Peyer's patch (tissue), 4 donors: ENCODE measurements at regions not wholly inside any gene's neighbourhood (a gene's known extent, or its start where the extent isn't known, plus 50 kb on each side); places are given as distances from the start of the nearest gene placed in this dataset.

Experiments
- DNase-seq, 3 donors: peaks; one replicate each; pipeline ENCODE4 v3.0.0-alpha.2; 2017 to 2019
- H3K27ac ChIP-seq, 4 donors: fragments of 200-600 bp; sonication (generic); one replicate each; pipeline ENCODE4 v1.5.1; 2016 to 2019
- H3K27me3 ChIP-seq, 2 donors: fragments of 200-600 bp; sonication (generic); one replicate each; pipeline ENCODE4 v1.5.1; 2019
- H3K36me3 ChIP-seq, 3 donors: fragments of 200-600 bp; sonication (generic); one replicate each; pipeline ENCODE4 v1.5.1; 2016 to 2019
- H3K4me1 ChIP-seq, 4 donors: fragments of 200-600 bp; sonication (generic); one replicate each; pipeline ENCODE4 v1.5.1; 2016 to 2019
- H3K4me3 ChIP-seq, 4 donors: fragments of 200-600 bp; sonication (generic); 1 replicate in 3 of 4; 2 replicates in 1 of 4; pipeline ENCODE4 v1.5.1; 2016 to 2019; ENCODE audit warnings: mild to moderate bottlenecking in 1 of 4
- H3K9me3 ChIP-seq, 4 donors: fragments of 200-600 bp; sonication (generic); one replicate each; pipeline ENCODE4 v1.5.1; 2016 to 2019; ENCODE audit warnings: mild to moderate bottlenecking in 1 of 4
- POLR2A ChIP-seq, 2 donors: fragments of 450-650 bp; IDR thresholded peaks; one replicate each; pipeline ENCODE4 v1.5.1; 2017; ENCODE audit warnings: antibody characterized with exemption in 2 of 2, mild to moderate bottlenecking in 2 of 2, moderate library complexity in 2 of 2
- TF ChIP-seq, protein P1 (sequence below), 6 experiments: fragments of 450-650 bp in 4 of 6; fragments of 200-600 bp in 2 of 6; sonication (generic) in 1 of 6; IDR thresholded peaks; one replicate each; pipeline ENCODE4 v1.5.1; 2017 to 2019; ENCODE audit warnings: antibody characterized with exemption in 6 of 6, mild to moderate bottlenecking in 3 of 6, moderate library complexity in 1 of 6

DNA sequence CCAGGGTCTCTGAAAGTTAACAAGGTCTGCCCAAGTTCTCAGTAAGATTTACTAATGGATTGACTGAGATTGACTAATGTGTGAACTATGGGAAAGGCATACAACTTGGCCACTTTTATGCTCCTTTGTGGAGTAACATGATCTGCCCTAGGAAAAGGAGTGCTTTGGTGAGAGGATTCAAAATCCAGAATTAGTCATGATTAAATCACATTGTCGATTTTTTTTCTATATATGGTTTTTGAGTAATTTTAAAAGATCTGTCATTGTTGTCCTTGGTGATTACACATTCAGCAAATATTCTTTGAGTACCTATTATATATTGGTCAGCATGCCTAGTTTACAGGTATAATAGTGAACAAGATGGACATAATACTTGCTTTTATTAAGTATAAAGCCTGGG, 147.7 kb upstream of the SYT10 start:
- no peaks in the 10 kb centered on the region for H3K36me3 ChIP-seq
- H3K4me1 ChIP-seq, result no peaks in the 10 kb centered on the region
- no peak overlapping the region for H3K4me3 ChIP-seq
- H3K9me3 ChIP-seq, result no peaks in the 10 kb centered on the region
- DNase-seq, result no peak
- H3K27me3 ChIP-seq, result no peaks in the 10 kb centered on the region
- TF ChIP-seq, protein P1, sequence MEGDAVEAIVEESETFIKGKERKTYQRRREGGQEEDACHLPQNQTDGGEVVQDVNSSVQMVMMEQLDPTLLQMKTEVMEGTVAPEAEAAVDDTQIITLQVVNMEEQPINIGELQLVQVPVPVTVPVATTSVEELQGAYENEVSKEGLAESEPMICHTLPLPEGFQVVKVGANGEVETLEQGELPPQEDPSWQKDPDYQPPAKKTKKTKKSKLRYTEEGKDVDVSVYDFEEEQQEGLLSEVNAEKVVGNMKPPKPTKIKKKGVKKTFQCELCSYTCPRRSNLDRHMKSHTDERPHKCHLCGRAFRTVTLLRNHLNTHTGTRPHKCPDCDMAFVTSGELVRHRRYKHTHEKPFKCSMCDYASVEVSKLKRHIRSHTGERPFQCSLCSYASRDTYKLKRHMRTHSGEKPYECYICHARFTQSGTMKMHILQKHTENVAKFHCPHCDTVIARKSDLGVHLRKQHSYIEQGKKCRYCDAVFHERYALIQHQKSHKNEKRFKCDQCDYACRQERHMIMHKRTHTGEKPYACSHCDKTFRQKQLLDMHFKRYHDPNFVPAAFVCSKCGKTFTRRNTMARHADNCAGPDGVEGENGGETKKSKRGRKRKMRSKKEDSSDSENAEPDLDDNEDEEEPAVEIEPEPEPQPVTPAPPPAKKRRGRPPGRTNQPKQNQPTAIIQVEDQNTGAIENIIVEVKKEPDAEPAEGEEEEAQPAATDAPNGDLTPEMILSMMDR (IDR thresholded peaks at IDR 0.05), result no peak
- TF ChIP-seq POLR2A (IDR thresholded peaks at IDR 0.05), result no peak
- H3K27ac ChIP-seq, result no peak overlapping the region

GRCh38 chr12:33587784-33588712, 148.4 kb upstream of the SYT10 start:
- no peaks in the 10 kb centered on the region for H3K36me3 ChIP-seq
- H3K4me1 ChIP-seq, result no peaks in the 10 kb centered on the region
- no peak overlapping the region for H3K4me3 ChIP-seq
- TF ChIP-seq POLR2A (IDR thresholded peaks at IDR 0.05), result no peak
- TF ChIP-seq, protein P1 (IDR thresholded peaks at IDR 0.05), result no peak
- no peaks in the 10 kb centered on the region for H3K9me3 ChIP-seq
- DNase-seq, result no peak
- H3K27me3 ChIP-seq, result no peaks in the 10 kb centered on the region
- H3K27ac ChIP-seq, result peak overlapping the region in 1 of 4 donors; percentile 47

- no peak for DNase-seq
- H3K4me1 ChIP-seq, result no peaks in the 10 kb centered on the region
- no peaks in the 10 kb centered on the region for H3K36me3 ChIP-seq
- H3K9me3 ChIP-seq, result no peaks in the 10 kb centered on the region
- TF ChIP-seq POLR2A (IDR thresholded peaks at IDR 0.05), result no peak
- TF ChIP-seq, protein P1 (IDR thresholded peaks at IDR 0.05), result no peak
- no peak overlapping the region for H3K4me3 ChIP-seq
- H3K27ac ChIP-seq, result peak overlapping the region in 1 of 4 donors; percentile 29
- H3K27me3 ChIP-seq, result no peaks in the 10 kb centered on the region
These were observed 149.2 kb upstream of the SYT10 start for GRCh38 chr12:33588725-33589405.

- DNase-seq, result no peak
- Histone ChIP-seq H3K4me3 (no peak overlapping the region), H3K27me3 (no peaks in the 10 kb centered on the region), H3K9me3 (no peaks in the 10 kb centered on the region), H3K36me3 (no peaks in the 10 kb centered on the region), H3K27ac (no peak overlapping the region), H3K4me1 (no peaks in the 10 kb centered on the region)
- TF ChIP-seq POLR2A (IDR thresholded peaks at IDR 0.05), result no peak
- TF ChIP-seq, protein P1 (IDR thresholded peaks at IDR 0.05), result no peak
These were observed 150.0 kb upstream of the SYT10 start for GRCh38 chr12:33589576-33590114.

DNA sequence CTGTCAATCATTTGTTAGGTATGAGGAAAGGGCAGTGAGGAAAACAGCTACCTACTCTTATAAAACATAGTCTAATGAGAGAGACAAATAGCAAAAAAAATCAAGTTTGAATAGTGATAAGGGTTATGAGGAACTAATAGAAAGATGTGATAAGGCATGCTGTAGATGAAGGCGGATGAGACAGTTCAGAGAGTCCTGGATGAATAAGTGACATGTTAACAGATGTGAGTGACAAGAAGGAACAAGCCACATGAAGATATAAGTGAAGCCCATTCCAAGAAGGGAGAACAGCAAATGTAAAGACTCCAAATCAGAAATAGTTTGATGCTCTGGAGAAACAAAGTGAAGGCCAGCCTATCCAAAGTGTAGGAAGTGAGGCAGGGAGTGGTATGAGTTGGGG, 154.1 kb upstream of the SYT10 start:
- no peaks in the 10 kb centered on the region for H3K9me3 ChIP-seq
- H3K27ac ChIP-seq, result no peak overlapping the region
- no peak for TF ChIP-seq POLR2A (IDR thresholded peaks at IDR 0.05)
- TF ChIP-seq, protein P1 (IDR thresholded peaks at IDR 0.05), result no peak
- H3K36me3 ChIP-seq, result no peaks in the 10 kb centered on the region
- no peaks in the 10 kb centered on the region for H3K27me3 ChIP-seq
- H3K4me1 ChIP-seq, result no peaks in the 10 kb centered on the region
- no peak overlapping the region for H3K4me3 ChIP-seq
- no peak for DNase-seq
